Testis (tissue), 2 donors: ENCODE measurements at regions not wholly inside any gene's neighbourhood (a gene's known extent, or its start where the extent isn't known, plus 50 kb on each side); places are given as distances from the start of the nearest gene placed in this dataset.
"Not testable (repeated sequence)": the region's sequence is repeated elsewhere in the genome, so short reads cannot be mapped to it uniquely, and the experiment has no call there.

Source experiments
- DNase-seq: peaks from one replicate; pipeline ENCODE4 v3.0.0-alpha.2; 2019
- H3K27ac ChIP-seq, 2 donors: fragments of 200-600 bp; sonication (generic); one replicate each; pipeline ENCODE4 v1.5.1; 2019
- H3K27me3 ChIP-seq: fragments of 200-600 bp; sonication (generic); one replicate; pipeline ENCODE4 v1.5.1; 2019
- H3K36me3 ChIP-seq: fragments of 200-600 bp; sonication (generic); one replicate; pipeline ENCODE4 v1.5.1; 2017; ENCODE audit warnings: low read depth; ENCODE audit errors: missing control alignments
- H3K4me1 ChIP-seq: fragments of 200-600 bp; sonication (generic); one replicate; pipeline ENCODE4 v1.5.1; 2019
- H3K4me3 ChIP-seq, 2 donors: fragments of 200-600 bp; sonication (generic); one replicate each; pipeline ENCODE4 v1.5.1; 2017 to 2019
- H3K9me3 ChIP-seq: fragments of 200-600 bp; sonication (generic); one replicate; pipeline ENCODE4 v1.5.1; 2017
- CTCF ChIP-seq, 3 experiments: fragments of 450-650 bp in 2 of 3; fragments of 200-600 bp in 1 of 3; sonication (generic) in 1 of 3; IDR thresholded peaks; one replicate each; pipeline ENCODE4 v1.5.1; 2016 to 2019; ENCODE audit warnings: antibody characterized with exemption in 3 of 3, mild to moderate bottlenecking in 2 of 3, moderate library complexity in 1 of 3
- POLR2A ChIP-seq: fragments of 450-650 bp; IDR thresholded peaks from one replicate; pipeline ENCODE4 v1.6.1; 2017; ENCODE audit warnings: antibody characterized with exemption, mild to moderate bottlenecking, moderate library complexity
- WGBS, 2 donors: methylation state at CpG; one replicate each; pipeline ENCODE4 v1.1.5; 2018; 5-methylcytosine and 5-hydroxymethylcytosine counted together
- intact Hi-C: fragments of 100-400 bp; cut with DNase I; formaldehyde crosslinking; loops from one replicate; pipeline ENCODE4 v1.15.1; 2023; ENCODE audit warnings: low total_unique reads

GRCh38 chr3:75303741-75304140 lies 360.4 kb upstream of the FRG2C start:
- intact Hi-C loops = no loop called here

GRCh38 chr3:75305901-75306300 lies 358.2 kb upstream of the FRG2C start:
- no peaks in the 10 kb centered on the region for H3K9me3 ChIP-seq
- intact Hi-C loops = no loop called here
- H3K27me3 ChIP-seq = no peaks in the 10 kb centered on the region
- DNase-seq = no peak
- no peaks in the 10 kb centered on the region for H3K4me1 ChIP-seq
- 94 to 99% methylated on average over 4 of the region's 4 CpGs for WGBS, 2 donors
- TF ChIP-seq CTCF (IDR thresholded peaks at IDR 0.05) (no peak), POLR2A (no peak)
- H3K27ac ChIP-seq = no peak overlapping the region
- H3K4me3 ChIP-seq = no peak overlapping the region
- no peaks in the 10 kb centered on the region for H3K36me3 ChIP-seq

More at GRCh38 chr3:75303741-75304140, 360.4 kb upstream of the FRG2C start:
- no peak overlapping the region for H3K27ac ChIP-seq
- no peaks in the 10 kb centered on the region for H3K36me3 ChIP-seq
- WGBS, 2 donors = 89 to 91% methylated on average over 5 of the region's 5 CpGs
- H3K4me3 ChIP-seq = no peak overlapping the region
- no peaks in the 10 kb centered on the region for H3K27me3 ChIP-seq
- DNase-seq = no peak
- TF ChIP-seq CTCF (IDR thresholded peaks at IDR 0.05) = no peak
- TF ChIP-seq POLR2A = no peak
- H3K4me1 ChIP-seq = no peaks in the 10 kb centered on the region
- H3K9me3 ChIP-seq = no peaks in the 10 kb centered on the region

GRCh38 chr3:75311306-75311705 lies 352.8 kb upstream of the FRG2C start:
- H3K36me3 ChIP-seq, DNase-seq, H3K9me3 ChIP-seq, intact Hi-C loops, H3K27ac ChIP-seq, H3K4me1 ChIP-seq, H3K4me3 ChIP-seq, H3K27me3 ChIP-seq: not testable (repeated sequence)
- 96 to 100% methylated on average over 3 of the region's 3 CpGs for WGBS, 2 donors

GRCh38 chr3:75312469-75312868 lies 351.7 kb upstream of the FRG2C start:
- H3K4me3 ChIP-seq, H3K36me3 ChIP-seq, H3K4me1 ChIP-seq, H3K9me3 ChIP-seq, intact Hi-C loops, H3K27me3 ChIP-seq, H3K27ac ChIP-seq, DNase-seq: not testable (repeated sequence)
- 93 to 94% methylated on average over 3 of the region's 3 CpGs for WGBS, 2 donors

- H3K36me3 ChIP-seq, intact Hi-C loops, H3K4me1 ChIP-seq, H3K27ac ChIP-seq, DNase-seq, H3K9me3 ChIP-seq, H3K4me3 ChIP-seq, H3K27me3 ChIP-seq: not testable (repeated sequence)
- 91 to 95% methylated on average over 1 of the region's 1 CpG for WGBS, 2 donors
Measured at GRCh38 chr3:75319776-75320175, 344.4 kb upstream of the FRG2C start.

GRCh38 chr3:75320369-75320768 lies 343.8 kb upstream of the FRG2C start:
- H3K27me3 ChIP-seq = no peaks in the 10 kb centered on the region
- no peak for TF ChIP-seq CTCF (IDR thresholded peaks at IDR 0.05)
- TF ChIP-seq POLR2A = no peak
- intact Hi-C loops = no loop called here
- DNase-seq = no peak
- no peak overlapping the region for H3K27ac ChIP-seq
- no peak overlapping the region for H3K4me3 ChIP-seq
- H3K9me3 ChIP-seq = no peaks in the 10 kb centered on the region
- no peaks in the 10 kb centered on the region for H3K36me3 ChIP-seq
- H3K4me1 ChIP-seq = no peaks in the 10 kb centered on the region
- WGBS, 2 donors = 83 to 96% methylated on average over 3 to 4 of the region's 4 CpGs
